Stomach (tissue), 8 donors: ENCODE measurements at regions not wholly inside any gene's neighbourhood (a gene's known extent, or its start where the extent isn't known, plus 50 kb on each side); places are given as distances from the start of the nearest gene placed in this dataset.

ENCODE experiments used
- DNase-seq, 2 donors: peaks; one replicate each; pipeline versions ENCODE4 v3.0.0 to v3.0.0-alpha.2; 2013 to 2019
- H3K27ac ChIP-seq, 5 donors: fragments of 200-600 bp in 4 of 5; sonication (generic) in 4 of 5; one replicate each; pipeline ENCODE4 v1.5.1; 2013 to 2019; ENCODE audit warnings: mild to moderate bottlenecking in 1 of 5, moderate library complexity in 1 of 5
- H3K27me3 ChIP-seq, 3 donors: fragments of 200-600 bp; sonication (generic); one replicate each; pipeline ENCODE4 v1.5.1; 2017 to 2019; ENCODE audit warnings: mixed run types in 1 of 3
- H3K36me3 ChIP-seq, 4 donors: fragments of 200-600 bp; sonication (generic); 1 replicate in 3 of 4; 2 replicates in 1 of 4; pipeline ENCODE4 v1.5.1; 2016 to 2019
- H3K4me1 ChIP-seq, 4 donors: fragments of 200-600 bp; sonication (generic); one replicate each; pipeline ENCODE4 v1.5.1; 2016 to 2019
- H3K4me3 ChIP-seq, 4 donors: fragments of 200-600 bp; sonication (generic) in 3 of 4; one replicate each; pipeline ENCODE4 v1.5.1; 2016 to 2019; ENCODE audit warnings: mild to moderate bottlenecking in 1 of 4
- H3K9me3 ChIP-seq, 4 donors: fragments of 200-600 bp; sonication (generic); one replicate each; pipeline ENCODE4 v1.5.1; 2016 to 2019
- CTCF ChIP-seq, 7 experiments: fragments of 450-650 bp in 4 of 7; fragments of 200-600 bp in 3 of 7; sonication (generic) in 3 of 7; IDR thresholded peaks; one replicate each; pipeline ENCODE4 v1.5.1; 2016 to 2019; ENCODE audit warnings: antibody characterized with exemption in 7 of 7, control low read depth in 2 of 7, mild to moderate bottlenecking in 1 of 7
- EP300 ChIP-seq: sonication (generic); formaldehyde crosslinking; IDR thresholded peaks from one replicate; pipeline ENCODE4 v1.6.1; 2017; ENCODE audit warnings: antibody characterized with exemption
- POLR2A ChIP-seq, 4 donors: fragments of 450-650 bp; IDR thresholded peaks; one replicate each; pipeline ENCODE4 v1.6.1; 2016; ENCODE audit warnings: antibody characterized with exemption in 4 of 4, control low read depth in 2 of 4, mild to moderate bottlenecking in 1 of 4, moderate library complexity in 1 of 4
- POLR2AphosphoS5 ChIP-seq, 3 donors: sonication (generic); formaldehyde crosslinking; IDR thresholded peaks; one replicate each; pipeline ENCODE4 v1.6.1; 2016; ENCODE audit warnings: antibody characterized with exemption in 3 of 3
- WGBS, 5 donors: extraction: QIAGEN DNeasy Blood & Tissue Kit in 3 of 5; methylation state at CpG; one replicate each; pipeline versions ENCODE4 v1.1.5 to v1.1.7; 2013 to 2018; 5-methylcytosine and 5-hydroxymethylcytosine counted together
- intact Hi-C: fragments of 100-400 bp; cut with DNase I; formaldehyde crosslinking; loops from one replicate; pipeline ENCODE4 v1.15.1; 2023; ENCODE audit warnings: low total_unique reads
- donor health status: healthy with polysubstance abuse.
- donor health status: Bipolar disorder and iron deficiency.
- donor health status: healthy.

GRCh38 chr6:26257272-26257671 lies 107.7 kb upstream of the BTN3A2 start:
- H3K27me3 ChIP-seq: peaks cover 0 to 96% (median 4%) of the 10 kb centered on the region in 3 donors
- 16 to 55% (median 35%) methylated on average over 7 of the region's 7 CpGs for WGBS, 5 donors
- H3K9me3 ChIP-seq: no peaks in the 10 kb centered on the region
- no peak overlapping the region for H3K4me3 ChIP-seq
- intact Hi-C loops: no loop called here
- peak in 1 of 2 donors; percentile 72 for DNase-seq
- H3K36me3 ChIP-seq: no peaks in the 10 kb centered on the region
- no peak for TF ChIP-seq EP300
- no peak for TF ChIP-seq POLR2A (IDR thresholded peaks at IDR 0.05)
- no peak for TF ChIP-seq POLR2AphosphoS5 (IDR thresholded peaks at IDR 0.05)
- TF ChIP-seq CTCF (IDR thresholded peaks at IDR 0.05): no peak
- H3K4me1 ChIP-seq: peaks cover 0 to 8% (median 0%) of the 10 kb centered on the region in 4 donors
- H3K27ac ChIP-seq: no peak overlapping the region

GRCh38 chr6:26258212-26258977 lies 106.6 kb upstream of the BTN3A2 start:
- 60 to 77% (median 70%) methylated on average over 5 of the region's 5 CpGs for WGBS, 5 donors
- TF ChIP-seq POLR2AphosphoS5 (IDR thresholded peaks at IDR 0.05) (no peak), EP300 (no peak), POLR2A (IDR thresholded peaks at IDR 0.05) (no peak), CTCF (IDR thresholded peaks at IDR 0.05) (no peak)
- Histone ChIP-seq H3K4me1 (peaks cover 0 to 8% (median 0%) of the 10 kb centered on the region in 4 donors), H3K27ac (no peak overlapping the region), H3K9me3 (no peaks in the 10 kb centered on the region), H3K27me3 (peaks cover 0 to 86% (median 3%) of the 10 kb centered on the region in 3 donors), H3K4me3 (no peak overlapping the region), H3K36me3 (no peaks in the 10 kb centered on the region)
- DNase-seq: no peak
- intact Hi-C loops: no loop called here

GRCh38 chr6:26260110-26260637 lies 104.8 kb upstream of the BTN3A2 start:
- Histone ChIP-seq H3K36me3 (no peaks in the 10 kb centered on the region), H3K27ac (no peak overlapping the region), H3K27me3 (peaks cover 0 to 68% (median 0%) of the 10 kb centered on the region in 3 donors), H3K4me1 (peaks cover 0 to 8% (median 0%) of the 10 kb centered on the region in 4 donors), H3K9me3 (no peaks in the 10 kb centered on the region), H3K4me3 (no peak overlapping the region)
- no peak for TF ChIP-seq EP300
- no peak for TF ChIP-seq POLR2AphosphoS5 (IDR thresholded peaks at IDR 0.05)
- no peak for TF ChIP-seq POLR2A (IDR thresholded peaks at IDR 0.05)
- TF ChIP-seq CTCF (IDR thresholded peaks at IDR 0.05): no peak
- DNase-seq: no peak
- intact Hi-C loops: no loop called here
- 32 to 52% (median 50%) methylated on average over 7 of the region's 7 CpGs for WGBS, 5 donors

DNA sequence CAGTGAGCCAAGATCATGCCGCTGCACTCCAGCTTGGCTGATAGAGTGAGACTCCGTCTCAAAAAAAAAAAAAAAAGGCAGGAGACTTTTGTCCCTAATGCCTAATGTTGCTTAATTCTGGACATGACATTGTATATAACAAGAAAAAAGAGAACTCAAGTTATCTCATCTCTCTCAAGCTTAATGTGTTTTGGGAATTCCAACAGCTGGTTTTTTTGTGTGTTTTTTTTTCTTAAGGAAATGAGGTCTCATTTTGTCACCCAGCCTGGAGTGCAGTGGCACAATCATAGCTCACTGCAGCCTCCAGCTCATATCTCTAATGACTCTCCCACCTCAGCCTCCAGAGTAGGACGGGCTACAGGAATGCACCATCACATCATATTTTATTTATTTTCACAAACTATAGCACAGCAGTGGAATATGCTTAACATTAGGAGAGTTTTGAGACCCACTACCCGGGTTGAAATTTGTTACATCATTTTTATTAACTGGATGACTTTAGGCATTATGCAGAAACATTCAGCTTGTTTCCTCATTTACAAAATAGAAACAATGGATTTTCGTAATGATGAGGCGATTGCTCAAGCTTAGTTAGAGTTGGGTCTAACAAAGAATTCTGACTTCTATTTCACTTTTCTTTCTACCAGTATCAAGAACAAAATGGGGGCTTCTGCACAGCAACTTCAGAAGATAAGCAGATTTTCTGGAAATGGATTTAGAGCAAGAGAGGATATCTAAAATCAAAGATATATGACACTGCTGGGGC lies 104.1 kb upstream of the BTN3A2 start:
- WGBS, 5 donors: 80 to 89% (median 85%) methylated on average over 6 of the region's 6 CpGs
- no peaks in the 10 kb centered on the region for H3K9me3 ChIP-seq
- no peak overlapping the region for H3K4me3 ChIP-seq
- H3K36me3 ChIP-seq: no peaks in the 10 kb centered on the region
- H3K4me1 ChIP-seq: peaks cover 0 to 8% (median 0%) of the 10 kb centered on the region in 4 donors
- no peak for TF ChIP-seq CTCF (IDR thresholded peaks at IDR 0.05)
- no peak for TF ChIP-seq POLR2AphosphoS5 (IDR thresholded peaks at IDR 0.05)
- no peak for TF ChIP-seq EP300
- no peak for TF ChIP-seq POLR2A (IDR thresholded peaks at IDR 0.05)
- intact Hi-C loops: no loop called here
- peaks cover 0 to 61% (median 0%) of the 10 kb centered on the region in 3 donors for H3K27me3 ChIP-seq
- no peak overlapping the region for H3K27ac ChIP-seq
- DNase-seq: no peak
